Activated naive CD4-positive, alpha-beta T cell treated with anti-CD3 and anti-CD28 coated beads for 36 hours (primary cell): ENCODE measurements at regions not wholly inside any gene's neighbourhood (a gene's known extent, or its start where the extent isn't known, plus 50 kb on each side); places are given as distances from the start of the nearest gene placed in this dataset.

Experiments used
- CTCF ChIA-PET: fragments of 350-600 bp; sonication (Branson Sonifier 250); formaldehyde crosslinking; loops from one replicate; lab custom pipeline; 2021; ENCODE audit warnings: antibody characterized with exemption; lab: Charles Lee
- DNase-seq: peaks from one replicate; pipeline ENCODE4 v3.0.0-alpha.2; 2020
- H3K27ac Mint-ChIP-seq: one replicate; pipeline ENCODE4 v1.8.0; 2021; ENCODE audit warnings: mild to moderate bottlenecking, mixed read lengths
- H3K27me3 Mint-ChIP-seq: one replicate; pipeline ENCODE4 v1.8.0; 2021; ENCODE audit warnings: low read depth, mixed read lengths
- H3K36me3 Mint-ChIP-seq: one replicate; pipeline ENCODE4 v1.8.0; 2021; ENCODE audit warnings: low read depth, mixed read lengths
- H3K4me1 Mint-ChIP-seq: one replicate; pipeline ENCODE4 v1.8.0; 2021; ENCODE audit warnings: low read depth, mixed read lengths
- H3K4me3 Mint-ChIP-seq: one replicate; pipeline ENCODE4 v1.8.0; 2021; ENCODE audit warnings: mild to moderate bottlenecking, moderate library complexity, mixed read lengths
- H3K9me3 Mint-ChIP-seq: one replicate; pipeline ENCODE4 v1.8.0; 2021; ENCODE audit warnings: mixed read lengths
- intact Hi-C: fragments of 100-400 bp; cut with micrococcal nuclease; formaldehyde crosslinking; loops from one replicate; pipeline ENCODE4 v1.15.1; 2023

DNA sequence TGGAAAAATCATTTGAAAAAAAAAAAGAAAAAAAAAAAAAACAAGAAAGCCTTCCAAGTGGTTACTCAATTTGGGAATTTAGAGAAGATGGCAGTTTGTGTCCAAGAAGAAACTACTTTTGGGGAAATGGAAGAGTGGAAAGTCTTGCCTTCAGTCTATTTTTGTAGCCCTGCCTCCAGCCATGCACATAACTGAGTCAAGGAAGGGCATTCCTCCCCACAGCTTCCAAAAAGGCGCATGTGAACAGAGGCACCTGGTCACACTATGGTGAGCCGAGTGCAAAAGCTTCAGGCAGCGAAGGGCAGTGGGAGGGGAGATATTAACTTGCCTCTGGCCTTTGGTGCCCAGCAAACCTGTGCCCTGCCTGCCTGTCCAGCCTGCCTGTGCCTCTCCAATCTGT lies 163.7 kb downstream of the SMIM20 start:
- CTCF ChIA-PET, result interaction anchor here (1.1 to 1.7 kb wide), 3 partner anchors 9 to 121 kb away, joined by 3 to 7 read pairs (median 7); no protein-coding TSS in a partner anchor
- no peak overlapping the region for H3K4me3 Mint-ChIP-seq
- peaks cover 12% of the 10 kb centered on the region for H3K9me3 Mint-ChIP-seq
- H3K36me3 Mint-ChIP-seq, result peaks cover 5% of the 10 kb centered on the region
- peaks cover 88% of the 10 kb centered on the region for H3K4me1 Mint-ChIP-seq
- no peaks in the 10 kb centered on the region for H3K27me3 Mint-ChIP-seq
- no peak for DNase-seq
- peak overlapping the region; percentile 39 for H3K27ac Mint-ChIP-seq
- intact Hi-C loops, result loop anchor here (5.0 to 10.0 kb wide), 3 partner anchors 215 to 785 kb away; partner anchors contain the start of genes SEL1L3, STIM2 and TBC1D19

DNA sequence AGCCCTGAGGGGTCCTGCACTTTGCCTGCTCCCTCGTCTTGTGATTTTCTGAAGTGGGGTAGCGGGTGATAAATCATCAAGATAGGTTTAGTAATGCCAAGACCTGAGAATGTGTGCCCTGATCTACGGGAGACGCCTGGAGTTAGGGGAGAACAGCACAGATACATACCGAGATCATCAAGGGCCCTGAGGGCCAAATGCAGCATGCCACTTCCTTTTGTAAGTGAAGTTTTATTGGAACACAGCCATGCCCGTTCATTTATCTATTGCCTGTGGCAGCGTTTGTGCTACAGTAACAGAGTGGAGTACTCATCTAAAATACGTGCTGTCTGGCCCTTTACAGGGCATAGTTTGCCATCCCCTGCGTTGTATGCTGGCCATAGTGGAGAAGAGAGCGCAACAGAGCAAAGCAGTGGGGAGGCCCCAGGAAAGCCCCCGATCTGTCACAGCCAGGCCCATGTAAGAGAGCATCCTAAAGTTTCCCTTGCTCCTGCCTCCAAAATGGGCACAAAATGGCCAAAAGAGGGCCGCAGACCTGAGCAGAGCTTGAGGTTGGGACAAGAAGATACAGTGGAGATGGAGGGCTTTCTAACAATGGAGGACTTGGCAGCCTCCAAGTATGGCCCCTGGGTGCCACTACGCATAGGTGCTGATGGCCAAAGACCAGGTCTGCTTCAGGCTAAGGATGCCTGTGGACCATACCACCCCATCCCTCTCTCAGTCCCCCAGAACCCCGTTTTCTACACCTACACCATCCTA lies 167.0 kb downstream of the SMIM20 start:
- H3K4me3 Mint-ChIP-seq, result no peak overlapping the region
- peak overlapping the region; percentile 79 for H3K27ac Mint-ChIP-seq
- peaks cover 12% of the 10 kb centered on the region for H3K9me3 Mint-ChIP-seq
- intact Hi-C loops, result loop anchor here (1.0 kb wide), 2 partner anchors 112 to 116 kb away; no protein-coding TSS in a partner anchor
- CTCF ChIA-PET, result interaction anchor here (1.4 kb wide), 1 partner anchor 250 kb away, joined by 3 read pairs; no protein-coding TSS in a partner anchor
- DNase-seq, result no peak
- peaks cover 5% of the 10 kb centered on the region for H3K36me3 Mint-ChIP-seq
- H3K27me3 Mint-ChIP-seq, result peaks cover 5% of the 10 kb centered on the region
- peaks cover 83% of the 10 kb centered on the region for H3K4me1 Mint-ChIP-seq

GRCh38 chr4:26081795-26082498 lies 167.9 kb downstream of the SMIM20 start:
- CTCF ChIA-PET, result interaction anchor here (0.5 to 1.8 kb wide), 12 partner anchors 10 to 249 kb away, joined by 3 to 12 read pairs (median 3); no protein-coding TSS in a partner anchor
- Mint-ChIP-seq H3K27ac (peak overlapping the region; percentile 79), H3K4me1 (peaks cover 74% of the 10 kb centered on the region), H3K36me3 (peaks cover 1% of the 10 kb centered on the region), H3K4me3 (no peak overlapping the region), H3K9me3 (peaks cover 5% of the 10 kb centered on the region), H3K27me3 (peaks cover 5% of the 10 kb centered on the region)
- intact Hi-C loops, result loop anchor here (1.0 kb wide), 2 partner anchors 111 to 115 kb away; no protein-coding TSS in a partner anchor
- peak; percentile 23 for DNase-seq

DNA sequence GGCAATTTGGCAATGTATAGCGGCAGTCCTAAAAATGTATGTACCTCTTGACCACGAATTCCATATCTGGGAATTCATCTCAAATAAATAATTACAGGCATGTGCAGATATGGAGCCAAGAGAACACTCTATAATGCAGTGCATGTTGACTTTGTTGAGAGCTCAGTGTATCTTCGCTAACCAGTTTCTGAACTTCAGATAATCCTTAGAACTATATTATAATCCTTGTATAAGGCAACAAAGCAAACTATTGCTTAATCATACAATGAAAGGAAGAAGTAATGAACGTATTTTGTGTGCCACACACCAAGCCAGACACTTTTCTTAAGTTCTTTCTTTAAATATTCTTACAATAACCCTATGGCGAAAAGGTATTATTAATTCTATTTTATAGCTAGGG lies 168.5 kb downstream of the SMIM20 start:
- H3K36me3 Mint-ChIP-seq, result peaks cover 1% of the 10 kb centered on the region
- peaks cover 5% of the 10 kb centered on the region for H3K27me3 Mint-ChIP-seq
- no peak overlapping the region for H3K4me3 Mint-ChIP-seq
- H3K27ac Mint-ChIP-seq, result peak overlapping the region; percentile 79
- CTCF ChIA-PET, result interaction anchor here (0.5 to 1.8 kb wide), 19 partner anchors 9 to 248 kb away, joined by 3 to 12 read pairs (median 3); no protein-coding TSS in a partner anchor
- peaks cover 70% of the 10 kb centered on the region for H3K4me1 Mint-ChIP-seq
- no peak for DNase-seq
- H3K9me3 Mint-ChIP-seq, result no peaks in the 10 kb centered on the region
- intact Hi-C loops, result no loop called here

GRCh38 chr4:26083987-26084386 lies 170.0 kb downstream of the SMIM20 start:
- H3K36me3 Mint-ChIP-seq, result no peaks in the 10 kb centered on the region
- peak overlapping the region; percentile 14 for H3K27ac Mint-ChIP-seq
- intact Hi-C loops, result no loop called here
- peak; percentile 56 for DNase-seq
- CTCF ChIA-PET, result interaction anchor here (0.7 to 2.1 kb wide), 7 partner anchors 9 to 241 kb away, joined by 3 to 6 read pairs (median 3); no protein-coding TSS in a partner anchor
- H3K4me1 Mint-ChIP-seq, result peaks cover 73% of the 10 kb centered on the region
- H3K9me3 Mint-ChIP-seq, result no peaks in the 10 kb centered on the region
- peaks cover 5% of the 10 kb centered on the region for H3K27me3 Mint-ChIP-seq
- no peak overlapping the region for H3K4me3 Mint-ChIP-seq

- DNase-seq, result no peak
- peaks cover 5% of the 10 kb centered on the region for H3K27me3 Mint-ChIP-seq
- peak overlapping the region; percentile 14 for H3K27ac Mint-ChIP-seq
- no peaks in the 10 kb centered on the region for H3K9me3 Mint-ChIP-seq
- H3K4me1 Mint-ChIP-seq, result peaks cover 76% of the 10 kb centered on the region
- no peaks in the 10 kb centered on the region for H3K36me3 Mint-ChIP-seq
- CTCF ChIA-PET, result interaction anchor here (0.9 to 2.1 kb wide), 6 partner anchors 8 to 110 kb away, joined by 3 to 6 read pairs (median 4); no protein-coding TSS in a partner anchor
- no peak overlapping the region for H3K4me3 Mint-ChIP-seq
- intact Hi-C loops, result no loop called here
These were observed 170.4 kb downstream of the SMIM20 start for GRCh38 chr4:26084414-26084813.

DNA sequence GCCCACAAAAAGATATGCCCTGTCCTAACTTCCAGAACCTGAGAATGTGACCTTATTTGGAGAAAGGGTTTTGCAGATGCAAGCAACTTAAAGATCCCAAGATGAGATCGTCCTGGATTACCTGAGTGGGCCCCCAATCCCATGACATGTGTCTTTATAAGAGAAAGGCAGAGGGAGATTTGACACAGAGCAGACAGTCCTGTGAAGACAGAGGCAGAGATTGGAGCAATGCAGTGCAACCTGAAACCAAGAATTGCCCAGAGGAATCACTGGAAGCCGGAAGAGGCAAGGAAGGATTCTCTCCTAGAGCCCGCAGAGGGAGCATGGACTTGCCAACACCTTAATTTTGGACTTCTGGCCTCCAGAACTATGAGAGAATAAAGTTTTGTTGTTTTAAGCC lies 171.5 kb downstream of the SMIM20 start:
- Mint-ChIP-seq H3K27ac (peak overlapping the region; percentile 55), H3K4me1 (peaks cover 66% of the 10 kb centered on the region), H3K9me3 (peaks cover 8% of the 10 kb centered on the region), H3K36me3 (peaks cover 5% of the 10 kb centered on the region), H3K27me3 (peaks cover 5% of the 10 kb centered on the region), H3K4me3 (no peak overlapping the region)
- CTCF ChIA-PET, result interaction anchor here (0.9 to 2.1 kb wide), 4 partner anchors 9 to 245 kb away, joined by 3 to 6 read pairs (median 3); no protein-coding TSS in a partner anchor
- no peak for DNase-seq
- intact Hi-C loops, result no loop called here

GRCh38 chr4:26086621-26087441 lies 172.8 kb downstream of the SMIM20 start:
- Mint-ChIP-seq H3K27ac (no peak overlapping the region), H3K9me3 (peaks cover 20% of the 10 kb centered on the region), H3K4me3 (no peak overlapping the region), H3K27me3 (peaks cover 5% of the 10 kb centered on the region), H3K36me3 (peaks cover 11% of the 10 kb centered on the region), H3K4me1 (peaks cover 53% of the 10 kb centered on the region)
- no peak for DNase-seq
- intact Hi-C loops, result no loop called here
- CTCF ChIA-PET, result interaction anchor here (1.7 kb wide), 1 partner anchor 243 kb away, joined by 4 read pairs; no protein-coding TSS in a partner anchor

GRCh38 chr4:26088433-26088928 lies 174.5 kb downstream of the SMIM20 start:
- Mint-ChIP-seq H3K4me3 (peak overlapping the region; percentile 19), H3K4me1 (peaks cover 47% of the 10 kb centered on the region), H3K27me3 (peaks cover 6% of the 10 kb centered on the region), H3K27ac (peak overlapping the region; percentile 93), H3K36me3 (peaks cover 13% of the 10 kb centered on the region), H3K9me3 (peaks cover 20% of the 10 kb centered on the region)
- CTCF ChIA-PET, result interaction anchor here (1.5 to 1.9 kb wide), 3 partner anchors 13 to 232 kb away, joined by 3 to 14 read pairs (median 5); partner anchors contain the start of gene RBPJ
- intact Hi-C loops, result loop anchor here (1.0 to 2.0 kb wide), 7 partner anchors 12 to 231 kb away; no protein-coding TSS in a partner anchor
- peak; percentile 75 for DNase-seq

DNA sequence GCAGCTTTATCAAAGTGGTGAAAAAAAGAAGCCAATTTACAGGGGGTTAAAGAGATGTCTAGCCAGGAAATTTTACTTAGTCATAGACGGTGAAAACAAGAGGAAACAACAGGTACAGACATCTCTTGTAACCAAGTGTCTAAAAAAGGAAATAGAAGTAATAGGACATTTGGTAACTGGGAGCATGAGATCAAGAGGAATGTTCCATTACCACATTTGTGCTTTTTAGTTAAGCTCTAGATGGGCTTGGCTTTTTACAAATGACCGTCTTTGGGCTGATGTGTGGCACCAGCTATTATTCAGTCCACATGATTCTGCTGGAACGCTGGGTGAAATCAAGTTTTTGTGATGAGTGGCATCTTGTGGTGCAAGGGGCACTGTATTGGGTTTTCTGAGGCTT lies 179.5 kb downstream of the SMIM20 start:
- H3K4me1 Mint-ChIP-seq, result peaks cover 28% of the 10 kb centered on the region
- no peak overlapping the region for H3K4me3 Mint-ChIP-seq

DNA sequence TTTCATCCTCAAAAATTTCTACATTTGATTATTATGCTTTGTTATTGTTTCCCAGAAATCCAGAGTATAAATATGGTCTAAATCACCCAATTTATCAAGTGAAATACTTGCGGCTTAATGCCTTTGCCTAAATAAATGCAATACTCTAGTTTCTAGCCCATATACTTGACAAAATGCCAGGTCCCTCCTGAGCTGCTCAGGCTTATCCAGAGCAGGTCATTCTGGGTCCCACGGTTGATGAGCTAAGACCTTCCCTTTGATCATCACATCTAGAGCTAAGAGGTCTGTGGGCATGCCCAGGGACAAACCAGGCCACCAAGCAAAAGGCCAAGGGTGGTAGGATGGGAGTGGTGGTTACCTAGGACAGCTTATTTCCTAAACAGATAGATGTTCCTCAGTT lies 180.1 kb downstream of the SMIM20 start:
- CTCF ChIA-PET, result interaction anchor here (0.6 to 0.7 kb wide), 2 partner anchors 45 to 52 kb away, joined by 3 to 5 read pairs; no protein-coding TSS in a partner anchor
- Mint-ChIP-seq H3K4me1 (peaks cover 25% of the 10 kb centered on the region), H3K4me3 (no peak overlapping the region), H3K27ac (no peak overlapping the region), H3K27me3 (peaks cover 2% of the 10 kb centered on the region), H3K36me3 (peaks cover 20% of the 10 kb centered on the region), H3K9me3 (peaks cover 38% of the 10 kb centered on the region)
- intact Hi-C loops, result no loop called here
- no peak for DNase-seq

More for the DNA sequence above, 179.5 kb downstream of the SMIM20 start:
- H3K27ac Mint-ChIP-seq, result no peak overlapping the region
- intact Hi-C loops, result no loop called here
- CTCF ChIA-PET, result interaction anchor here (0.6 kb wide), 1 partner anchor 52 kb away, joined by 5 read pairs; no protein-coding TSS in a partner anchor
- no peak for DNase-seq
- peaks cover 18% of the 10 kb centered on the region for H3K36me3 Mint-ChIP-seq
- H3K27me3 Mint-ChIP-seq, result peaks cover 2% of the 10 kb centered on the region
- peaks cover 33% of the 10 kb centered on the region for H3K9me3 Mint-ChIP-seq
